Fibroblast of mammary gland (primary cell): ENCODE measurements at regions not wholly inside any gene's neighbourhood (a gene's known extent, or its start where the extent isn't known, plus 50 kb on each side); places are given as distances from the start of the nearest gene placed in this dataset.

ENCODE experiments used
- DNase-seq: peaks from one replicate; pipeline ENCODE4 v3.0.0-alpha.2; 2010; ENCODE audit warnings: low read depth
- H3K4me3 ChIP-seq: 2 replicates; pipeline ENCODE4 v1.5.1; 2011; ENCODE audit warnings: low read depth, mild to moderate bottlenecking, low read length, moderate library complexity; ENCODE audit not compliant: control insufficient read depth
- TF ChIP-seq, protein P1 (sequence below): conservative IDR thresholded peaks from 2 replicates; pipeline ENCODE4 v1.5.1; 2011; ENCODE audit warnings: low read depth, low read length, inconsistent platforms; ENCODE audit not compliant: control insufficient read depth, insufficient read depth

DNA sequence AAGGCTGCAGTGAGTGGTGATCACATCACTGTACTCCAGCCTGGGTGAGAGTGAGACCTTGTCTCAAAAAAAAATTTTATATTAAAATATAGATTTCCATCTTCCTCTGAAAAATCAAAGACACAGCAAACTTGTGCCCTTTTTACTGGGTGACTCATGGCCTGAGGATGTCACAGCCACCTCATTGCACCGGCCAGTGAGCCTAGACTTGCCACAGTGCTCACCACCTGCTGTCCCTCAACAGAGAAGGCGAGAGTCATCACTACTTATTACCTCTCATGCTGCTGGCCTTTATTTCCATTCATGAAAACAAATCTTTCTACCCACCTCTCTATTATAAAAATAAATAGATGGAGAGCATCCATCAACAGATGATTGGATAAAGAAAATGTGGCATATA is 295.8 kb downstream of the PREX1 start:
- no peak for DNase-seq
- TF ChIP-seq, protein P1, sequence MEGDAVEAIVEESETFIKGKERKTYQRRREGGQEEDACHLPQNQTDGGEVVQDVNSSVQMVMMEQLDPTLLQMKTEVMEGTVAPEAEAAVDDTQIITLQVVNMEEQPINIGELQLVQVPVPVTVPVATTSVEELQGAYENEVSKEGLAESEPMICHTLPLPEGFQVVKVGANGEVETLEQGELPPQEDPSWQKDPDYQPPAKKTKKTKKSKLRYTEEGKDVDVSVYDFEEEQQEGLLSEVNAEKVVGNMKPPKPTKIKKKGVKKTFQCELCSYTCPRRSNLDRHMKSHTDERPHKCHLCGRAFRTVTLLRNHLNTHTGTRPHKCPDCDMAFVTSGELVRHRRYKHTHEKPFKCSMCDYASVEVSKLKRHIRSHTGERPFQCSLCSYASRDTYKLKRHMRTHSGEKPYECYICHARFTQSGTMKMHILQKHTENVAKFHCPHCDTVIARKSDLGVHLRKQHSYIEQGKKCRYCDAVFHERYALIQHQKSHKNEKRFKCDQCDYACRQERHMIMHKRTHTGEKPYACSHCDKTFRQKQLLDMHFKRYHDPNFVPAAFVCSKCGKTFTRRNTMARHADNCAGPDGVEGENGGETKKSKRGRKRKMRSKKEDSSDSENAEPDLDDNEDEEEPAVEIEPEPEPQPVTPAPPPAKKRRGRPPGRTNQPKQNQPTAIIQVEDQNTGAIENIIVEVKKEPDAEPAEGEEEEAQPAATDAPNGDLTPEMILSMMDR: no peak
- H3K4me3 ChIP-seq: no peak overlapping the region

DNA sequence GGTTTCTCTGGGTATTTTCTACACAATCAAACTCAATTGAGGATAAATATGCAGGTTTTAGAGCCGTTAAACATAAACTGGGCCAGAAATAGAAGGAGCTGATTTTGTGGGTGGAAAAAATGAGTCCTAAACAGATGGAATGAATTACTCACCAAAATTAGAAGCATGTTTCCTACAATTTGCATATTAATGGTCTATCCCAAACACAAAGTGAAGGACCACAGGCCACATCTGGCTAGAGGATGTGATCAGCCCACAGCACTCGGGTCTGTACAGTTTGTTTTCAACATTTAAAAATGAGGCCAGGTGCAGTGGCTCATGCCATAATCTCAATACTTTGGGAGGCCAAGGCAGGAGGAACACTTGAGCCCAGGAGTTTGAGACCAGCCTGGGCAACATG is 296.3 kb downstream of the PREX1 start:
- DNase-seq: peak; percentile 6
- TF ChIP-seq, protein P1: no peak
- H3K4me3 ChIP-seq: no peak overlapping the region

DNA sequence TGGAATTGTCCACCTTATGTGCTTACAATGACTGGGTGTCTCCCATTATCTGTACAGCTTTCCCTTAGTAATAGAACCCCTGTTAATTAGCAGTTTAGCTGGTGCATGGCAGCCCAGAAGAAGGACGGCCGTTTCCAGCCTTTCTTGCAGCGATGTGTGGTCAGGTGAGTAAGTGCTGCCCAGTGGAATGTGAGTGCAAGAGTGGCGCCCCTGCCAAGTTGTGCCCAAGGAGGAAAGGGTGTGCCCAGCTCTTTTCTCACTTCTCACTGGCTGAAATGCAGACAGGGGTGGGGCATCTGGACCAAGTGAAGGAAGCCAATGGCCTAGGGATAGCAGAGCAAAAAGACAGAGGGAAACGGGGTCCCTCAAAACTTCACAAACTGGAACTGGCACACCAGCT is 296.8 kb downstream of the PREX1 start:
- no peak overlapping the region for H3K4me3 ChIP-seq
- no peak for DNase-seq
- TF ChIP-seq, protein P1: no peak

DNA sequence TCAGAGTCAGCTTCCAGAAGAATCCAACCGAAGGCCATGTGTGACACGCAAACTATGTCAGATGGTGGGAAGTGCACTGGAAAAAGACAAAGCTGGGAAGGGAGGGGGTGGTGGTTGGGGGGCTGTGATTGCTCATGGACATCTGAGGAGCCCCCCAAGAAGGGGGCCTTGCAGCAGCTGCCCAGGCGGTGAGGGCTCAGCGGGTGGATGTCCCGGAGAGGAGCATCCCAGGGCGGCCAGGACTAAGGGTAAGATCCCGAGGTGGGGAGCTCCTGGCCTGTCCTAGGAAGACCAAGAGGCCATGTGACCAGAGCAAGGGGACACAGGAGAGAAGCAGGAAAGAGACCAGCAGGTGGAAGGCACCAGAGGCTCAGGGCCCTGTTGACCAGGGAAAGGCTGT is 299.5 kb downstream of the PREX1 start:
- TF ChIP-seq, protein P1: no peak
- H3K4me3 ChIP-seq: no peak overlapping the region
- DNase-seq: no peak

DNA sequence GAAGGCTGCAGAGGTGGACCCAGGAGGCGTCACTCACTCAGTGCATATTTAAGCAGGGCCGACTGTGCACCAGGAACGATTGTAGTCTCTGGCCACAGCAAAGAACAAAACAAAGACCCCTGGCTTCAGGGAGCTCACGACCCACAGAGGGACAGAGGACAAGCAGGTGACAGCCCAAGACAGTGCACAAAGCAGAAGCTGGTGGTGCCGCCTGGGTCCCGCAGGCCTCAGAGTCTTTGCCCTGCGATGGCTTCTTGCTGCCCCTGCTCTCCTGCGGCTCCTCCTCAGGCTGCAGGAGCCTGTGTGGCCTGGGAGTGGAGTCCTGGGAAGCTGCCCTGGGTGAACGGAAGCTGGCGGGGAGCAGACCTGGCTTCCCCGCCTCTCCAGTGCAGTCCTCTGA is 300.0 kb downstream of the PREX1 start:
- no peak for DNase-seq
- H3K4me3 ChIP-seq: no peak overlapping the region
- TF ChIP-seq, protein P1: no peak

DNA sequence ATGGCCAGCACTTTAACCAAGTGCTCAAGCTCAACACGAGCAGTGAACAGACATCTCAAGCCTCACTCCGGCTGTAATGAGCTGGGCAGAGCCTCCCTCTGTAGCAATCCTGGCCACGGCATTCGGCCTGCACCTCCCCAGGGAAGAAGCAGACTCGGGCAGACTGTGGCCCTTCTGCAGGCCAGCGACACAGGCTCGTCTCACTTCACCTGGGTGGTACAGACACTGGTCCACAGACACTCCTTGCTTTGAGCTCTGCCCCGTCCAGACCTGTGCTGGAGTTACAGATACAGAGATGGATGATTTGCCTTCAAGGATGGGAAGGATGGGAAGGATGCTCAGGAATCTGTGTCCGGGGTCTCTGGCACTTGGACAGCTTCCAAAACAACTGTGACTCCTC is 300.9 kb downstream of the PREX1 start:
- DNase-seq: no peak
- TF ChIP-seq, protein P1: no peak
- no peak overlapping the region for H3K4me3 ChIP-seq

DNA sequence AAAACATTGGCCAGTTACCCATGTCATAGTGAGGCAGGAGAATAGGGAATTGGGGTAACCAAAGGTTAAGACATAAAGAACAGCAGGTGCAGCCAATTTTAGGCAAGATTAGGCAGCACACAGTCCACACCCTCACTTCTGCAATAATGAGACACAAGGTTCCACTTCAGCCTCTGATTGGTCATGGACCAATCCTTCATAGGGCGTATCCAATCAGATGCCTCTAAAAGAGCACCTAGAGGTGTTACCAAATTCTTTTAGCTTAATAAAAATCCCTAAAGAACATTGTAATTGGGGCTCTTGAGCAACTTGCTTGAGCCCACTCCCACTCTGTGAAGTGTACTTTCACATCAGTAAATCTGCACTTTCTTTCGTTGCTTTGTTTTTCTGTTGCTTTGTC is 302.4 kb downstream of the PREX1 start:
- TF ChIP-seq, protein P1: no peak
- no peak overlapping the region for H3K4me3 ChIP-seq
- no peak for DNase-seq
